H9 (cell line): ENCODE measurements at regions not wholly inside any gene's neighbourhood (a gene's known extent, or its start where the extent isn't known, plus 50 kb on each side); places are given as distances from the start of the nearest gene placed in this dataset.
"Not testable (repeated sequence)": the region's sequence is repeated elsewhere in the genome, so short reads cannot be mapped to it uniquely, and the experiment has no call there.

Experiments
- DNase-seq: peaks from one replicate; pipeline ENCODE4 v3.0.0-alpha.2; 2017
- H2AFZ ChIP-seq: one replicate; pipeline ENCODE4 v1.6.1; 2013; ENCODE audit warnings: mild to moderate bottlenecking, low read length, control low read depth, moderate library complexity
- H2AK5ac ChIP-seq: 2 replicates; pipeline ENCODE4 v1.6.1; 2013; ENCODE audit warnings: low read length, control low read depth, mixed read lengths; ENCODE audit not compliant: insufficient read length
- H2BK120ac ChIP-seq: one replicate; pipeline ENCODE4 v1.6.1; 2013; ENCODE audit warnings: low read depth, mild to moderate bottlenecking, low read length, control low read depth, inconsistent platforms; ENCODE audit not compliant: poor library complexity, severe bottlenecking
- H2BK12ac ChIP-seq: 2 replicates; pipeline ENCODE4 v1.6.1; 2013; ENCODE audit warnings: low read length, control low read depth, mixed read lengths, low read depth; ENCODE audit not compliant: insufficient read length
- H2BK15ac ChIP-seq: 2 replicates; pipeline ENCODE4 v1.6.1; 2013; ENCODE audit warnings: low read depth, low read length, control low read depth
- H2BK20ac ChIP-seq: one replicate; pipeline ENCODE4 v1.6.1; 2013; ENCODE audit warnings: low read depth, mild to moderate bottlenecking, low read length, control low read depth, inconsistent platforms; ENCODE audit not compliant: poor library complexity, severe bottlenecking
- H2BK5ac ChIP-seq: 2 replicates; pipeline ENCODE4 v1.6.1; 2013; ENCODE audit warnings: low read length, control low read depth, mixed read lengths; ENCODE audit not compliant: insufficient read length
- H3K14ac ChIP-seq: 2 replicates; pipeline ENCODE4 v1.6.1; 2013; ENCODE audit warnings: low read length, control low read depth; ENCODE audit not compliant: insufficient read depth
- H3K18ac ChIP-seq: 2 replicates; pipeline ENCODE4 v1.6.1; 2013; ENCODE audit warnings: low read depth, mild to moderate bottlenecking, mixed read lengths, low read length, control low read depth; ENCODE audit not compliant: insufficient read length
- H3K23ac ChIP-seq: 2 replicates; pipeline ENCODE4 v1.6.1; 2013; ENCODE audit warnings: low read length, control low read depth, mixed read lengths, low read depth; ENCODE audit not compliant: insufficient read length
- H3K23me2 ChIP-seq: 2 replicates; pipeline ENCODE4 v1.6.1; 2013; ENCODE audit warnings: low read depth, mild to moderate bottlenecking, mixed read lengths, low read length, control low read depth; ENCODE audit not compliant: insufficient read length, poor library complexity, severe bottlenecking
- H3K27ac ChIP-seq: 2 replicates; pipeline ENCODE4 v1.5.1; 2013; ENCODE audit warnings: low read length, control low read depth, mixed read lengths, low read depth; ENCODE audit not compliant: insufficient read length
- H3K27me3 ChIP-seq: 2 replicates; pipeline ENCODE4 v1.6.1; 2013; ENCODE audit warnings: low read length, control low read depth, inconsistent platforms; ENCODE audit not compliant: insufficient read depth
- H3K4ac ChIP-seq: 2 replicates; pipeline ENCODE4 v1.6.1; 2013; ENCODE audit warnings: low read depth, mild to moderate bottlenecking, control low read depth, inconsistent platforms, low read length, moderate library complexity
- H3K4me1 ChIP-seq: 2 replicates; pipeline ENCODE4 v1.6.1; 2013; ENCODE audit warnings: low read length, control low read depth, inconsistent platforms; ENCODE audit not compliant: insufficient read depth
- H3K4me2 ChIP-seq: 2 replicates; pipeline ENCODE4 v1.6.1; 2013; ENCODE audit warnings: low read length, control low read depth, mixed read lengths; ENCODE audit not compliant: insufficient read length, insufficient read depth
- H3K56ac ChIP-seq: 2 replicates; pipeline ENCODE4 v1.6.1; 2013; ENCODE audit warnings: low read depth, mild to moderate bottlenecking, mixed read lengths, low read length, control low read depth; ENCODE audit not compliant: insufficient read length
- H3K79me1 ChIP-seq: 2 replicates; pipeline ENCODE4 v1.6.1; 2013; ENCODE audit warnings: low read depth, mild to moderate bottlenecking, moderate library complexity, low read length, control low read depth, inconsistent platforms; ENCODE audit not compliant: insufficient read depth, poor library complexity, severe bottlenecking
- H3K79me2 ChIP-seq: 2 replicates; pipeline ENCODE4 v1.6.1; 2013; ENCODE audit warnings: low read length, control low read depth, inconsistent platforms; ENCODE audit not compliant: insufficient read depth
- H3K9ac ChIP-seq: 2 replicates; pipeline ENCODE4 v1.6.1; 2013; ENCODE audit warnings: low read length, control low read depth, mixed read lengths; ENCODE audit not compliant: insufficient read length; ENCODE audit errors: extremely low read depth
- H3K9me3 ChIP-seq: one replicate; pipeline ENCODE4 v1.6.1; 2013; ENCODE audit warnings: low read depth, low read length, inconsistent platforms; ENCODE audit not compliant: control insufficient read depth
- H3T11ph ChIP-seq: one replicate; pipeline ENCODE4 v1.6.1; 2013; ENCODE audit warnings: mild to moderate bottlenecking, low read length, control low read depth, inconsistent platforms
- H4K20me1 ChIP-seq: one replicate; pipeline ENCODE4 v1.6.1; 2013; ENCODE audit not compliant: control insufficient read depth, insufficient read length, insufficient read depth
- H4K5ac ChIP-seq: 2 replicates; pipeline ENCODE4 v1.6.1; 2013; ENCODE audit warnings: low read depth, mild to moderate bottlenecking, mixed read lengths, low read length, control low read depth; ENCODE audit not compliant: insufficient read length
- H4K8ac ChIP-seq: replicated peaks from 2 replicates; pipeline ENCODE4 v1.6.1; 2013; ENCODE audit warnings: low read length, control low read depth, mixed read lengths, low read depth; ENCODE audit not compliant: insufficient read length
- H4K91ac ChIP-seq: 2 replicates; pipeline ENCODE4 v1.6.1; 2013; ENCODE audit warnings: low read depth, mild to moderate bottlenecking, moderate library complexity, mixed read lengths, low read length, control low read depth; ENCODE audit not compliant: insufficient read length
- H3K27ac Mint-ChIP-seq, 3 experiments: 2 replicates in 2 of 3; 3 replicates in 1 of 3; pipeline ENCODE4 v1.8.0; 2020 to 2021; ENCODE audit warnings: mixed read lengths in 3 of 3, mild to moderate bottlenecking in 1 of 3, moderate library complexity in 1 of 3
- H3K27me3 Mint-ChIP-seq: 2 replicates; pipeline ENCODE4 v1.8.0; 2021; ENCODE audit warnings: low read depth, mild to moderate bottlenecking, moderate library complexity, mixed read lengths
- H3K36me3 Mint-ChIP-seq, 3 experiments: 2 replicates in 2 of 3; 3 replicates in 1 of 3; pipeline ENCODE4 v1.8.0; 2020 to 2021; ENCODE audit warnings: low read depth in 3 of 3, mixed read lengths in 3 of 3; ENCODE audit not compliant: insufficient read depth in 1 of 3
- H3K4me1 Mint-ChIP-seq, 2 experiments: 2 replicates each; pipeline ENCODE4 v1.8.0; 2020; ENCODE audit warnings: mixed read lengths in 2 of 2
- H3K4me3 Mint-ChIP-seq, 2 experiments: 2 replicates in 1 of 2; 3 replicates in 1 of 2; pipeline ENCODE4 v1.8.0; 2020 to 2021; ENCODE audit warnings: mild to moderate bottlenecking in 2 of 2, mixed read lengths in 2 of 2, moderate library complexity in 1 of 2
- H3K9me3 Mint-ChIP-seq, 2 experiments: 2 replicates in 1 of 2; 3 replicates in 1 of 2; pipeline ENCODE4 v1.8.0; 2020; ENCODE audit warnings: mild to moderate bottlenecking in 2 of 2, mixed read lengths in 2 of 2, moderate library complexity in 1 of 2
- CTCF ChIP-seq: fragments of 200-600 bp; sonication (generic); conservative IDR thresholded peaks from 3 replicates; pipeline ENCODE4 v1.8.0; 2021; ENCODE audit warnings: antibody characterized with exemption, mild to moderate bottlenecking
- WGBS: extraction: QIAGEN DNeasy Blood & Tissue Kit; methylation state at CpG from one replicate; pipeline ENCODE4 v1.1.7; 2013; ENCODE audit warnings: missing lambda C conversion rate, low lambda C conversion rate, mixed read lengths; ENCODE audit not compliant: insufficient read length; ENCODE audit errors: extremely low coverage; 5-methylcytosine and 5-hydroxymethylcytosine counted together

- H3K27me3 ChIP-seq, H2BK15ac ChIP-seq, H3K4me3 Mint-ChIP-seq, H3K4me1 ChIP-seq, H3K4me1 Mint-ChIP-seq, H3K56ac ChIP-seq, H3K27ac ChIP-seq, H2AK5ac ChIP-seq, H3K9me3 Mint-ChIP-seq, H2BK5ac ChIP-seq, H4K20me1 ChIP-seq, H3K27ac Mint-ChIP-seq, H3K9ac ChIP-seq, H3K79me1 ChIP-seq, H4K5ac ChIP-seq, H3K9me3 ChIP-seq, H3K14ac ChIP-seq, H4K91ac ChIP-seq, H3T11ph ChIP-seq, H3K4me2 ChIP-seq, H3K79me2 ChIP-seq, H3K23me2 ChIP-seq, H4K8ac ChIP-seq, H3K36me3 Mint-ChIP-seq, H3K18ac ChIP-seq, H3K23ac ChIP-seq, H2AFZ ChIP-seq, H3K4ac ChIP-seq, H2BK20ac ChIP-seq, H3K27me3 Mint-ChIP-seq, H2BK12ac ChIP-seq, H2BK120ac ChIP-seq: not testable (repeated sequence)
- no CpG with 5 or more reads among the region's 10 CpGs for WGBS
- peak; percentile 83 for TF ChIP-seq CTCF
- peak; percentile 74 for DNase-seq
Measured at GRCh38 chr4:135864304-135864703, 1662.7 kb upstream of the PABPC4L start.
